Caco-2 (cell line): ENCODE measurements at regions not wholly inside any gene's neighbourhood (a gene's known extent, or its start where the extent isn't known, plus 50 kb on each side); places are given as distances from the start of the nearest gene placed in this dataset.

Experiments used
- BruUV-seq: library from RNA; stranded (reverse); fragments of 400-500 nt; replicated peaks from 2 replicates; lab custom pipeline; 2021; lab: Mats Ljungman, UMichigan
- CTCF ChIA-PET: fragments of 300-600 bp; sonication (Branson Sonifier 250); formaldehyde crosslinking; loops from one replicate; lab custom pipeline; 2022; ENCODE audit warnings: antibody characterized with exemption; lab: Charles Lee
- POLR2A ChIA-PET: fragments of 300-600 bp; sonication (Branson Sonifier 250); formaldehyde crosslinking; loops from one replicate; lab custom pipeline; 2022; ENCODE audit warnings: antibody characterized with exemption; lab: Charles Lee
- DNase-seq, 2 experiments: peaks; one replicate each; pipeline versions ENCODE4 v3.0.0 to v3.0.0-alpha.2; 2020 to 2022
- H3K27me3 ChIP-seq: replicated peaks from 2 replicates; pipeline ENCODE4 v1.6.0; 2011; ENCODE audit warnings: low read length; ENCODE audit not compliant: control insufficient read depth, insufficient read depth
- H3K36me3 ChIP-seq: 2 replicates; pipeline ENCODE4 v1.5.1; 2011; ENCODE audit warnings: low read length; ENCODE audit not compliant: control insufficient read depth, insufficient read depth
- H3K4me1 ChIP-seq: fragments of 250-450 bp; sonication (Bioruptor Pico); 2 replicates; pipeline ENCODE4 v1.5.1; 2020; ENCODE audit warnings: mild to moderate bottlenecking
- H3K4me3 ChIP-seq: 2 replicates; pipeline ENCODE4 v1.5.1; 2011; ENCODE audit warnings: low read depth, mild to moderate bottlenecking, control low read depth, low read length
- H3K9me3 ChIP-seq: fragments of 250-450 bp; sonication (Bioruptor Pico); 2 replicates; pipeline ENCODE4 v1.5.1; 2020; ENCODE audit warnings: mild to moderate bottlenecking, moderate library complexity
- H3K27ac Mint-ChIP-seq: one replicate; pipeline ENCODE4 v1.8.0; 2022; ENCODE audit warnings: mixed read lengths; ENCODE audit not compliant: unreplicated experiment
- H3K27me3 Mint-ChIP-seq: one replicate; pipeline ENCODE4 v1.8.0; 2022; ENCODE audit warnings: mixed read lengths; ENCODE audit not compliant: insufficient read depth, unreplicated experiment
- H3K36me3 Mint-ChIP-seq: one replicate; pipeline ENCODE4 v1.8.0; 2022; ENCODE audit warnings: mild to moderate bottlenecking, mixed read lengths; ENCODE audit not compliant: insufficient read depth, unreplicated experiment
- H3K4me1 Mint-ChIP-seq: one replicate; pipeline ENCODE4 v1.8.0; 2022; ENCODE audit warnings: low read depth, mixed read lengths; ENCODE audit not compliant: unreplicated experiment
- H3K4me3 Mint-ChIP-seq: one replicate; pipeline ENCODE4 v1.8.0; 2022; ENCODE audit warnings: mild to moderate bottlenecking, moderate library complexity, mixed read lengths; ENCODE audit not compliant: unreplicated experiment
- H3K9me3 Mint-ChIP-seq: one replicate; pipeline ENCODE4 v1.8.0; 2022; ENCODE audit warnings: mixed read lengths; ENCODE audit not compliant: unreplicated experiment
- intact Hi-C: fragments of 100-400 bp; cut with micrococcal nuclease; formaldehyde crosslinking; loops from one replicate; pipeline ENCODE4 v1.10.0; 2022; ENCODE audit not compliant: unreplicated experiment
- TF ChIP-seq, protein P1 (sequence below), 2 experiments: fragments of 200-600 bp in 1 of 2; IDR thresholded peaks; 1 replicate in 1 of 2; 2 replicates in 1 of 2; pipeline versions ENCODE4 v1.5.1 to v1.8.0; 2011 to 2022; ENCODE audit warnings: antibody characterized with exemption in 1 of 2, control low read depth in 1 of 2, inconsistent platforms in 1 of 2, low read depth in 1 of 2, low read length in 1 of 2, mild to moderate bottlenecking in 1 of 2, moderate library complexity in 1 of 2; ENCODE audit not compliant: insufficient read depth in 1 of 2, severe bottlenecking in 1 of 2, unreplicated experiment in 1 of 2

DNA sequence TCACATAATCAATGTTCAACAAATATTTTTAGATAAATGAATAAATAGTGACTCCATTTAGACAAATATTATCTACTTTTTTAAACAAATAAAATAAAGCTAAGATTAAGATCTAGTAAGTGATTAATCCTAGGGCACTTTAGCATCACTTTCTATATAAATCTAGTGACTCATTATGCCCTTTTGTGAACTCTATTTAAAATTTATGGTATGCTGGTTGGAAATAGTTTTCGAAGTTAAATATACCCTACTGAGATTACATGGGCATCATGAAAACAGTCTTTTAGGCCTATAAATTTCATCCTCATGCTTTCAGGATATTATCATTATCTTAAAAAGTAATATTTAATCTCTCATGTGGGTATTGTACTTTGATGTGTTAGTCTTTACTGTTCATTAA is 140.4 kb upstream of the UFL1 start:
- Mint-ChIP-seq H3K4me3 (no peak overlapping the region), H3K9me3 (peaks cover 10% of the 10 kb centered on the region), H3K36me3 (no peaks in the 10 kb centered on the region), H3K27me3 (no peaks in the 10 kb centered on the region), H3K27ac (no peak overlapping the region), H3K4me1 (peaks cover 6% of the 10 kb centered on the region)
- Histone ChIP-seq H3K36me3 (no peaks in the 10 kb centered on the region), H3K27me3 (no peaks in the 10 kb centered on the region), H3K4me1 (no peaks in the 10 kb centered on the region), H3K4me3 (no peak overlapping the region), H3K9me3 (no peaks in the 10 kb centered on the region)
- BruUV-seq = no TSS peak
- ChIA-PET CTCF (no interaction called here), POLR2A (no interaction called here)
- no peak for DNase-seq
- TF ChIP-seq, protein P1, sequence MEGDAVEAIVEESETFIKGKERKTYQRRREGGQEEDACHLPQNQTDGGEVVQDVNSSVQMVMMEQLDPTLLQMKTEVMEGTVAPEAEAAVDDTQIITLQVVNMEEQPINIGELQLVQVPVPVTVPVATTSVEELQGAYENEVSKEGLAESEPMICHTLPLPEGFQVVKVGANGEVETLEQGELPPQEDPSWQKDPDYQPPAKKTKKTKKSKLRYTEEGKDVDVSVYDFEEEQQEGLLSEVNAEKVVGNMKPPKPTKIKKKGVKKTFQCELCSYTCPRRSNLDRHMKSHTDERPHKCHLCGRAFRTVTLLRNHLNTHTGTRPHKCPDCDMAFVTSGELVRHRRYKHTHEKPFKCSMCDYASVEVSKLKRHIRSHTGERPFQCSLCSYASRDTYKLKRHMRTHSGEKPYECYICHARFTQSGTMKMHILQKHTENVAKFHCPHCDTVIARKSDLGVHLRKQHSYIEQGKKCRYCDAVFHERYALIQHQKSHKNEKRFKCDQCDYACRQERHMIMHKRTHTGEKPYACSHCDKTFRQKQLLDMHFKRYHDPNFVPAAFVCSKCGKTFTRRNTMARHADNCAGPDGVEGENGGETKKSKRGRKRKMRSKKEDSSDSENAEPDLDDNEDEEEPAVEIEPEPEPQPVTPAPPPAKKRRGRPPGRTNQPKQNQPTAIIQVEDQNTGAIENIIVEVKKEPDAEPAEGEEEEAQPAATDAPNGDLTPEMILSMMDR (IDR thresholded peaks at IDR 0.05; ENCODE audit: insufficient read depth in 1 of 2, low read depth in 1 of 2, low read length in 1 of 2, severe bottlenecking in 1 of 2, unreplicated experiment in 1 of 2) = no peak
- intact Hi-C loops = no loop called here

DNA sequence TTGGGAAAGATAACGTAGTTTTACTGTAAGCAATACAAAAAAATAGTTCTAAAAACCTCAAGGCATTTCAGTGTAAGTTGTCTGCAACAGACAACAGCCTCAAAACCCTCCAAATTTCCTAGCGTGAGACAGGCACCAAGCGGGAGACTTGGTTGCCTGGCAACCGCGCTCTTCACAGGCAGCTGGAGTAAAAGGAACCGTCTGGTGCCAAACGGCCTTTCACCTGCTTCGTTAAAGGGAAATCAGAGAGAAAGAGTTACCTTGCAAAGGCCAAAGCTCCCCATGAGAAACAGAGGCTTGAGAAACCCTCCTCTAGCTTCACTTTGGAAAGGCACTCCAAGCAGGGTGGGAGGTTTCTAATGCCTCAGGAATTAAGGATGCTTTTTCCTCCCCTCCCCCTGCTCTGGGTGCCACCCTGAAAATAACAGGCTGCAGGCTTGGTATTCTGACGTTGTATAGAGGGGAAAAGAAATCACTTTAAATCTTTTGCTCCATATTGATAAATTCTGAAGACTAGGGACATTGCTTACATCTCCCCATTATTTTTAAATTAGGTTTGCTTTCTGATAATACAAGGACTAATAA is 129.7 kb upstream of the UFL1 start:
- DNase-seq = no peak
- Histone ChIP-seq H3K9me3 (no peaks in the 10 kb centered on the region), H3K36me3 (no peaks in the 10 kb centered on the region), H3K27me3 (no peaks in the 10 kb centered on the region), H3K4me1 (no peaks in the 10 kb centered on the region), H3K4me3 (no peak overlapping the region)
- intact Hi-C loops = loop anchor here (5.0 kb wide), 2 partner anchors 225 to 505 kb away; partner anchors contain the start of gene NDUFAF4
- Mint-ChIP-seq H3K4me3 (no peak overlapping the region), H3K27ac (no peak overlapping the region), H3K27me3 (no peaks in the 10 kb centered on the region), H3K4me1 (peaks cover 10% of the 10 kb centered on the region), H3K9me3 (peaks cover 4% of the 10 kb centered on the region), H3K36me3 (no peaks in the 10 kb centered on the region)
- BruUV-seq = no TSS peak
- TF ChIP-seq, protein P1 (IDR thresholded peaks at IDR 0.05; ENCODE audit: insufficient read depth in 1 of 2, low read depth in 1 of 2, low read length in 1 of 2, severe bottlenecking in 1 of 2, unreplicated experiment in 1 of 2) = no peak
- CTCF ChIA-PET = no interaction called here
- POLR2A ChIA-PET = no interaction called here

DNA sequence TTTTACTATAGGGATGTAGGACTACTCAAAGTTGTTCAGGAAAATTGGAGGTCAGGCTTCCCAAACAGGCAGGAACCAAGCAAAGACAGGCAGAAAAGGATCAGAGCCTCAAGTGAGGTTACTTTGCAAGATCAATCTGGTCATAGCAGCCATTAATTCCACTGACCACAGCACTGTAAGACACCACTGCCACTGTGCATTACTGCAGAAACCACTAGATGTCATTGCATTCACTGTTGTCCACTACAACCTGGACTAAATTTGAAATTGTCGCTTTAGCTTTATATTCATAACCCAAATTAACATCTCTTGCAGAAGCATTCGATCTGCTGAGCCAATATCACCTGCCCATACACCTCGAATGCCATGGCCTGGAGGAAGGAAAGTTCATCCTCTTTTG is 126.9 kb upstream of the UFL1 start:
- Mint-ChIP-seq H3K4me3 (no peak overlapping the region), H3K4me1 (peaks cover 6% of the 10 kb centered on the region), H3K9me3 (no peaks in the 10 kb centered on the region), H3K36me3 (no peaks in the 10 kb centered on the region), H3K27ac (no peak overlapping the region), H3K27me3 (no peaks in the 10 kb centered on the region)
- Histone ChIP-seq H3K9me3 (no peaks in the 10 kb centered on the region), H3K4me3 (no peak overlapping the region), H3K27me3 (no peaks in the 10 kb centered on the region), H3K36me3 (no peaks in the 10 kb centered on the region), H3K4me1 (no peaks in the 10 kb centered on the region)
- TF ChIP-seq, protein P1 (IDR thresholded peaks at IDR 0.05; ENCODE audit: insufficient read depth in 1 of 2, low read depth in 1 of 2, low read length in 1 of 2, severe bottlenecking in 1 of 2, unreplicated experiment in 1 of 2) = peak; percentile 44 to 68
- CTCF ChIA-PET = interaction anchor here (1.0 to 1.3 kb wide), 2 partner anchors 70 to 72 kb away, joined by 3 read pairs; no protein-coding TSS in a partner anchor
- no TSS peak for BruUV-seq
- POLR2A ChIA-PET = no interaction called here
- peak; percentile 29 to 31 for DNase-seq
- intact Hi-C loops = loop anchor here (1.0 to 5.0 kb wide), 4 partner anchors 75 to 503 kb away; partner anchors contain the start of gene NDUFAF4
